IMR-90 (cell line): ENCODE measurements at regions not wholly inside any gene's neighbourhood (a gene's known extent, or its start where the extent isn't known, plus 50 kb on each side); places are given as distances from the start of the nearest gene placed in this dataset.

Experiments
- ATAC-seq: fragments of 200-7000 bp; cut with Tn5 transposase; 2 replicates; pipeline ENCODE4 v1.9.1; 2020; ENCODE audit warnings: low read depth, mild to moderate bottlenecking, moderate library complexity
- BruUV-seq: library from RNA; stranded (reverse); fragments of 400-500 nt; replicated peaks from 2 replicates; lab custom pipeline; 2021; lab: Mats Ljungman, UMichigan
- CTCF ChIA-PET: fragments of 300-600 bp; formaldehyde crosslinking; extraction: SDS; loops from one replicate; lab custom pipeline; 2021; ENCODE audit warnings: antibody characterized with exemption; lab: Yijun Ruan, JAX
- POLR2A ChIA-PET: fragments of 300-600 bp; sonication (Branson Sonifier 250); formaldehyde crosslinking; loops from one replicate; lab custom pipeline; 2022; ENCODE audit warnings: antibody characterized with exemption; ENCODE audit not compliant: unreplicated experiment; lab: Charles Lee
- DNase-seq: peaks from one replicate; pipeline ENCODE4 v3.0.0; 2013
- H2AFZ ChIP-seq: replicated peaks from 2 replicates; pipeline ENCODE3; 2013; ENCODE audit warnings: low read length, mild to moderate bottlenecking; ENCODE audit not compliant: poor library complexity
- H2AK5ac ChIP-seq: 2 replicates; pipeline ENCODE4 v1.6.1; 2013; ENCODE audit warnings: low read depth, low read length, inconsistent platforms
- H2AK9ac ChIP-seq: replicated peaks from 2 replicates; pipeline ENCODE3; 2013; ENCODE audit warnings: mild to moderate bottlenecking, low read depth, low read length, moderate library complexity; ENCODE audit not compliant: poor library complexity
- H2BK120ac ChIP-seq: 2 replicates; pipeline ENCODE4 v1.6.1; 2013; ENCODE audit warnings: low read depth, low read length, inconsistent platforms
- H2BK15ac ChIP-seq: 3 replicates; pipeline ENCODE4 v1.6.1; 2013; ENCODE audit warnings: low read depth, low read length, inconsistent platforms
- H2BK20ac ChIP-seq: 2 replicates; pipeline ENCODE4 v1.6.1; 2013; ENCODE audit warnings: low read depth, mild to moderate bottlenecking, inconsistent platforms, low read length, moderate library complexity
- H2BK5ac ChIP-seq: 2 replicates; pipeline ENCODE4 v1.6.1; 2013; ENCODE audit warnings: mild to moderate bottlenecking, low read depth, low read length, inconsistent platforms; ENCODE audit not compliant: poor library complexity, severe bottlenecking
- H3K14ac ChIP-seq: replicated peaks from 2 replicates; pipeline ENCODE4 v1.6.1; 2013; ENCODE audit warnings: low read depth, low read length, inconsistent platforms
- H3K18ac ChIP-seq: 2 replicates; pipeline ENCODE4 v1.6.1; 2013; ENCODE audit warnings: low read depth, low read length, control low read depth
- H3K23ac ChIP-seq: 2 replicates; pipeline ENCODE4 v1.6.1; 2013; ENCODE audit warnings: low read depth, low read length, inconsistent platforms
- H3K27ac ChIP-seq: 2 replicates; pipeline ENCODE4 v1.5.1; 2013; ENCODE audit warnings: mild to moderate bottlenecking, control low read depth, low read length; ENCODE audit not compliant: insufficient read depth
- H3K27me3 ChIP-seq: 2 replicates; pipeline ENCODE4 v1.6.1; 2013; ENCODE audit warnings: low read length; ENCODE audit not compliant: control insufficient read depth, insufficient read depth
- H3K36me3 ChIP-seq: 2 replicates; pipeline ENCODE4 v1.6.1; 2013; ENCODE audit warnings: low read length, mixed read lengths; ENCODE audit not compliant: control insufficient read depth, insufficient read depth
- H3K4ac ChIP-seq: 2 replicates; pipeline ENCODE4 v1.6.1; 2013; ENCODE audit warnings: low read depth, low read length, inconsistent platforms
- H3K4me1 ChIP-seq: 2 replicates; pipeline ENCODE4 v1.6.1; 2013; ENCODE audit warnings: low read length, mixed read lengths; ENCODE audit not compliant: control insufficient read depth, insufficient read depth
- H3K4me2 ChIP-seq: 2 replicates; pipeline ENCODE4 v1.6.1; 2013; ENCODE audit warnings: low read depth, mild to moderate bottlenecking, control low read depth, low read length, moderate library complexity
- H3K4me3 ChIP-seq: 2 replicates; pipeline ENCODE4 v1.5.1; 2013; ENCODE audit warnings: low read depth, mild to moderate bottlenecking, control low read depth, low read length, moderate library complexity; ENCODE audit not compliant: insufficient read depth
- H3K56ac ChIP-seq: 2 replicates; pipeline ENCODE4 v1.6.1; 2013; ENCODE audit warnings: low read length, inconsistent platforms; ENCODE audit not compliant: insufficient read depth; ENCODE audit errors: extremely low read depth
- H3K79me1 ChIP-seq, 2 experiments: 2 replicates each; pipeline ENCODE4 v1.6.1; 2013; ENCODE audit warnings: low read length in 2 of 2, inconsistent platforms in 1 of 2, low read depth in 1 of 2
- H3K9ac ChIP-seq: 2 replicates; pipeline ENCODE4 v1.6.1; 2013; ENCODE audit warnings: low read depth, low read length, control low read depth
- H3K9me1 ChIP-seq: 2 replicates; pipeline ENCODE4 v1.6.1; 2013; ENCODE audit warnings: low read length, inconsistent platforms; ENCODE audit not compliant: insufficient read depth
- H3K9me3 ChIP-seq: 2 replicates; pipeline ENCODE4 v1.6.1; 2013; ENCODE audit warnings: low read length; ENCODE audit not compliant: control insufficient read depth, insufficient read depth
- H4K20me1 ChIP-seq: 2 replicates; pipeline ENCODE4 v1.6.1; 2013; ENCODE audit warnings: low read length, inconsistent platforms; ENCODE audit not compliant: insufficient read depth
- H4K5ac ChIP-seq: 2 replicates; pipeline ENCODE4 v1.6.1; 2013; ENCODE audit warnings: mild to moderate bottlenecking, low read depth, low read length, control low read depth
- H4K8ac ChIP-seq, 2 experiments: 2 replicates each; pipeline ENCODE4 v1.6.1; 2013; ENCODE audit warnings: low read depth in 2 of 2, low read length in 2 of 2, control low read depth in 1 of 2, inconsistent platforms in 1 of 2
- H4K91ac ChIP-seq: 2 replicates; pipeline ENCODE4 v1.6.1; 2013; ENCODE audit warnings: low read depth, low read length, inconsistent platforms; ENCODE audit not compliant: insufficient read depth
- CEBPB ChIP-seq: IDR thresholded peaks from 2 replicates; pipeline ENCODE4 v1.6.1; 2012; ENCODE audit warnings: low read depth, low read length, improper control_type of control experiment
- CHD1 ChIP-seq: IDR thresholded peaks from 2 replicates; pipeline ENCODE4 v1.6.1; 2012; ENCODE audit warnings: low read depth, low read length, improper control_type of control experiment
- FOS ChIP-seq: fragments of 150-350 bp; IDR thresholded peaks from 2 replicates; pipeline ENCODE4 v1.6.1; 2016; ENCODE audit warnings: low read depth, low read length
- MAFK ChIP-seq: IDR thresholded peaks from 2 replicates; pipeline ENCODE4 v1.6.1; 2012; ENCODE audit warnings: low read depth, low read length, improper control_type of control experiment
- MXI1 ChIP-seq: IDR thresholded peaks from 2 replicates; pipeline ENCODE4 v1.6.1; 2012; ENCODE audit warnings: low read depth, mild to moderate bottlenecking, low read length, moderate library complexity, borderline replicate concordance
- NFE2L2 ChIP-seq: fragments of 150-350 bp; IDR thresholded peaks from 2 replicates; pipeline ENCODE4 v1.6.1; 2016; ENCODE audit warnings: low read depth, mild to moderate bottlenecking, low read length
- POLR2A ChIP-seq: IDR thresholded peaks from 2 replicates; pipeline ENCODE4 v1.6.1; 2012; ENCODE audit warnings: mild to moderate bottlenecking, low read depth, low read length
- RAD21 ChIP-seq: IDR thresholded peaks from 2 replicates; pipeline ENCODE4 v1.6.1; 2012; ENCODE audit warnings: low read length, improper control_type of control experiment
- RCOR1 ChIP-seq: IDR thresholded peaks from 2 replicates; pipeline ENCODE4 v1.6.1; 2012; ENCODE audit warnings: mild to moderate bottlenecking, low read length, improper control_type of control experiment; ENCODE audit not compliant: insufficient replicate concordance
- SMC3 ChIP-seq: fragments of 150-350 bp; IDR thresholded peaks from 2 replicates; pipeline ENCODE4 v1.6.1; 2016; ENCODE audit warnings: low read depth, mild to moderate bottlenecking, antibody characterized with exemption, low read length, moderate library complexity
- WGBS, 2 experiments: methylation state at CpG; one replicate each; pipeline versions ENCODE4 v1.1.5 to v1.1.7; 2013; ENCODE audit warnings: missing lambda C conversion rate in 2 of 2; ENCODE audit not compliant: insufficient read length in 1 of 2; ENCODE audit errors: extremely low coverage in 2 of 2; 5-methylcytosine and 5-hydroxymethylcytosine counted together
- dilution Hi-C: fragments of 300-500 bp; cut with HindIII; formaldehyde crosslinking; loops from one replicate; pipeline ENCODE4 v1.14.3; 2018; ENCODE audit warnings: low sequenced_read_pairs; ENCODE audit not compliant: unreplicated experiment
- in situ Hi-C: fragments of 300-500 bp; cut with MboI; formaldehyde crosslinking; loops from 3 replicates; pipeline ENCODE4 v1.14.3; 2019; ENCODE audit warnings: low sequenced_read_pairs, inconsistent platforms, mixed read lengths
- intact Hi-C: fragments of 100-400 bp; cut with micrococcal nuclease; formaldehyde crosslinking; loops from 2 replicates; pipeline ENCODE4 v1.10.0; 2022

DNA sequence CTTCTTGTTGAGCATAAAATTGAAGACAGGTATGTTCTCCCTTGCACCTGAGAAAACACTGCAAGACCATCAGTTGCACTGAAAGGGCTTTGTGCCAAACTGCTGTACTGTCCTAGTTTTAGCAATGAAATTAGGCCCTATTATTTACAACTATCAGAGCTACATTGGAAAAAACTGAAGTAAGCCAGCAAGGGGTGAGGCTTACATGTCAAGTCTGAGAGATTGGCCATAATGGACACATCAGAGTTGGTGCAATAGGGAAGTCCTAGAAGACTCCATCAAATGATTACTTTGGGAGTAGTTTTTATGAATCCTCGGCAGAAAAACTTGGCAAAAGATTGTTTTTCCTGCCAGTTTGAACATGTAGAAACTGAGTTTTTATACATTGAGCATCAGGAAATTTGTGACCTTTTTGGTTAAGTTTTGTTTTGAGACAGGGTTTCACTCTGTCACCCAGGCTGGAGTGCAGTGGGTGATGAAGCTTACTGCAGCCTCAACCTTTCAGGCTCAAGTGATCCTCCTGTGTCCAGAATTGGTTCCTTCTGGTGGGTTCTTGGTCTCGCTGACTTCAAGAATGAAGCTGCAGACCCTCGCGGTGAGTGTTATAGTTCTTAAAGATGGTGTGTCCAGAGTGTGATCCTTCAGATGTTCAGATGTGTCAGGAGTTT lies 160.1 kb upstream of the BANK1 start:
- Histone ChIP-seq H4K8ac (no peak overlapping the region), H3K4ac (no peak overlapping the region), H3K79me1 (no peaks in the 10 kb centered on the region), H3K9me3 (no peaks in the 10 kb centered on the region), H4K91ac (no peak overlapping the region), H2AK5ac (no peak overlapping the region), H3K18ac (no peak overlapping the region), H3K4me1 (no peaks in the 10 kb centered on the region), H3K27me3 (no peaks in the 10 kb centered on the region), H2BK15ac (no peak overlapping the region), H3K14ac (no peak overlapping the region), H3K4me2 (no peak overlapping the region), H3K9ac (no peak overlapping the region), H3K4me3 (no peak overlapping the region), H2BK120ac (no peak overlapping the region), H2BK20ac (no peak overlapping the region), H4K20me1 (no peaks in the 10 kb centered on the region), H3K9me1 (no peaks in the 10 kb centered on the region), H3K56ac (no peak overlapping the region), H3K36me3 (no peaks in the 10 kb centered on the region), H2AK9ac (no peak overlapping the region), H2BK5ac (no peak overlapping the region), H3K23ac (no peak overlapping the region), H2AFZ (no peak overlapping the region), H4K5ac (no peak overlapping the region), H3K27ac (no peak overlapping the region)
- DNase-seq (no peak), ATAC-seq (no peak)
- BruUV-seq: no TSS peak
- POLR2A ChIA-PET: no interaction called here
- intact Hi-C loops: no loop called here
- TF ChIP-seq MXI1 (no peak), CHD1 (no peak), NFE2L2 (no peak), POLR2A (no peak), SMC3 (no peak), RCOR1 (no peak), RAD21 (no peak), CEBPB (no peak), MAFK (no peak), FOS (no peak)
- in situ Hi-C loops: no loop called here
- no CpG with 5 or more reads among the region's 4 CpGs for WGBS, 2 experiments
- dilution Hi-C loops: no loop called here
- CTCF ChIA-PET: no interaction called here
